Cerebellar cortex (tissue), 1 donor: ENCODE measurements at regions not wholly inside any gene's neighbourhood (a gene's known extent, or its start where the extent isn't known, plus 50 kb on each side); places are given as distances from the start of the nearest gene placed in this dataset.
"Not testable (repeated sequence)": the region's sequence is repeated elsewhere in the genome, so short reads cannot be mapped to it uniquely, and the experiment has no call there.

ENCODE experiments used
- DNase-seq: peaks from one replicate; pipeline ENCODE4 v3.0.0-alpha.2; 2015; ENCODE audit warnings: low spot score

GRCh38 chr15:26125664-26126063 lies 262.5 kb upstream of the ATP10A start:
- DNase-seq: no peak

GRCh38 chr15:26119322-26119721 lies 256.2 kb upstream of the ATP10A start:
- DNase-seq: no peak

GRCh38 chr15:26115229-26115943 lies 252.3 kb upstream of the ATP10A start:
- no peak for DNase-seq

GRCh38 chr15:26114128-26114527 lies 251.0 kb upstream of the ATP10A start:
- not testable (repeated sequence) for DNase-seq

GRCh38 chr15:26113296-26113695 lies 250.2 kb upstream of the ATP10A start:
- no peak for DNase-seq

- DNase-seq: no peak
These were observed 246.1 kb upstream of the ATP10A start for GRCh38 chr15:26109203-26109602.

- DNase-seq: peak; percentile 63
These were observed 243.4 kb upstream of the ATP10A start for GRCh38 chr15:26106556-26106955.

- peak; percentile 47 for DNase-seq
These were observed 239.9 kb upstream of the ATP10A start for GRCh38 chr15:26103002-26103404.

GRCh38 chr15:26102365-26102764 lies 239.2 kb upstream of the ATP10A start:
- no peak for DNase-seq

GRCh38 chr15:26101443-26101842 lies 238.3 kb upstream of the ATP10A start:
- no peak for DNase-seq

- DNase-seq: no peak
These were observed 235.7 kb upstream of the ATP10A start for GRCh38 chr15:26098801-26099200.

GRCh38 chr15:26097216-26097615 lies 234.1 kb upstream of the ATP10A start:
- DNase-seq: peak; percentile 72

- no peak for DNase-seq
These were observed 233.5 kb upstream of the ATP10A start for GRCh38 chr15:26096581-26096980.

GRCh38 chr15:26095710-26096330 lies 232.7 kb upstream of the ATP10A start:
- DNase-seq: peak; percentile 84

- peak; percentile 90 for DNase-seq
These were observed 228.1 kb upstream of the ATP10A start for GRCh38 chr15:26091184-26091583.

GRCh38 chr15:26087881-26088280 lies 224.8 kb upstream of the ATP10A start:
- DNase-seq: peak; percentile 91

- DNase-seq: peak; percentile 92
These were observed 224.3 kb upstream of the ATP10A start for GRCh38 chr15:26087395-26087794.

- peak; percentile 25 for DNase-seq
These were observed 221.6 kb upstream of the ATP10A start for GRCh38 chr15:26084771-26085170.

GRCh38 chr15:26083896-26084295 lies 220.8 kb upstream of the ATP10A start:
- DNase-seq: peak; percentile 77

- DNase-seq: peak; percentile 70
These were observed 220.3 kb upstream of the ATP10A start for GRCh38 chr15:26083457-26083856.

GRCh38 chr15:26082221-26083109 lies 219.3 kb upstream of the ATP10A start:
- peak; percentile 98 for DNase-seq

GRCh38 chr15:26081758-26082220 lies 218.7 kb upstream of the ATP10A start:
- no peak for DNase-seq

- no peak for DNase-seq
These were observed 212.6 kb upstream of the ATP10A start for GRCh38 chr15:26075770-26076169.
